ENCODE measurements at regions not wholly inside any gene's neighbourhood (a gene's known extent, or its start where the extent isn't known, plus 50 kb on each side); places are given as distances from the start of the nearest gene placed in this dataset.

- Histone ChIP-seq H3K79me1 (ENCODE audit: low read depth in 1 of 2, low read length in 2 of 2) (no peaks in the 10 kb centered on the region), H2BK15ac (ENCODE audit: low read depth, low read length) (no peak overlapping the region), H3K56ac (ENCODE audit: extremely low read depth, insufficient read depth, low read length) (no peak overlapping the region), H2AFZ (replicated peaks; ENCODE audit: low read length, poor library complexity) (no peak overlapping the region), H2AK9ac (replicated peaks; ENCODE audit: low read depth, low read length, poor library complexity) (no peak overlapping the region), H3K4me2 (ENCODE audit: low read depth, low read length) (no peak overlapping the region), H2BK5ac (ENCODE audit: low read depth, low read length, poor library complexity, severe bottlenecking) (no peak overlapping the region), H3K4me3 (ENCODE audit: insufficient read depth, low read depth, low read length) (no peak overlapping the region), H3K4me1 (ENCODE audit: control insufficient read depth, insufficient read depth, low read length) (no peaks in the 10 kb centered on the region), H2BK120ac (ENCODE audit: low read depth, low read length) (no peak overlapping the region), H3K9me1 (ENCODE audit: insufficient read depth, low read length) (no peaks in the 10 kb centered on the region), H4K5ac (ENCODE audit: low read depth, low read length) (no peak overlapping the region), H4K20me1 (ENCODE audit: insufficient read depth, low read length) (no peaks in the 10 kb centered on the region), H3K9ac (ENCODE audit: low read depth, low read length) (no peak overlapping the region), H3K9me3 (ENCODE audit: control insufficient read depth, insufficient read depth, low read length) (no peaks in the 10 kb centered on the region), H3K14ac (replicated peaks; ENCODE audit: low read depth, low read length) (no peak overlapping the region), H3K27ac (ENCODE audit: insufficient read depth, low read length) (no peak overlapping the region), H2BK20ac (ENCODE audit: low read depth, low read length) (no peak overlapping the region), H3K27me3 (ENCODE audit: control insufficient read depth, insufficient read depth, low read length) (no peaks in the 10 kb centered on the region), H4K8ac (ENCODE audit: low read depth in 2 of 2, low read length in 2 of 2) (no peak overlapping the region), H3K36me3 (ENCODE audit: control insufficient read depth, insufficient read depth, low read length) (no peaks in the 10 kb centered on the region), H4K91ac (ENCODE audit: insufficient read depth, low read depth, low read length) (no peak overlapping the region), H3K4ac (ENCODE audit: low read depth, low read length) (no peak overlapping the region), H3K23ac (ENCODE audit: low read depth, low read length) (no peak overlapping the region), H3K18ac (ENCODE audit: low read depth, low read length) (no peak overlapping the region), H2AK5ac (ENCODE audit: low read depth, low read length) (no peak overlapping the region)
- no CpG with 5 or more reads among the region's 2 CpGs for WGBS, 2 experiments (ENCODE audit: extremely low coverage in 2 of 2, insufficient read length in 1 of 2)
- TF ChIP-seq MAZ (IDR thresholded peaks at IDR 0.05; ENCODE audit: borderline replicate concordance, low read depth, low read length) (no peak), RCOR1 (IDR thresholded peaks at IDR 0.05; ENCODE audit: insufficient replicate concordance, low read length) (no peak), POLR2A (IDR thresholded peaks at IDR 0.05; ENCODE audit: low read depth, low read length) (no peak), CEBPB (IDR thresholded peaks at IDR 0.05; ENCODE audit: low read depth, low read length) (no peak), RFX5 (IDR thresholded peaks at IDR 0.05; ENCODE audit: low read depth, low read length) (no peak), BHLHE40 (IDR thresholded peaks at IDR 0.05; ENCODE audit: low read depth, low read length) (no peak), RAD21 (IDR thresholded peaks at IDR 0.05; ENCODE audit: low read length) (no peak), CHD1 (IDR thresholded peaks at IDR 0.05; ENCODE audit: low read depth, low read length) (no peak)
- TF ChIP-seq, protein P1, sequence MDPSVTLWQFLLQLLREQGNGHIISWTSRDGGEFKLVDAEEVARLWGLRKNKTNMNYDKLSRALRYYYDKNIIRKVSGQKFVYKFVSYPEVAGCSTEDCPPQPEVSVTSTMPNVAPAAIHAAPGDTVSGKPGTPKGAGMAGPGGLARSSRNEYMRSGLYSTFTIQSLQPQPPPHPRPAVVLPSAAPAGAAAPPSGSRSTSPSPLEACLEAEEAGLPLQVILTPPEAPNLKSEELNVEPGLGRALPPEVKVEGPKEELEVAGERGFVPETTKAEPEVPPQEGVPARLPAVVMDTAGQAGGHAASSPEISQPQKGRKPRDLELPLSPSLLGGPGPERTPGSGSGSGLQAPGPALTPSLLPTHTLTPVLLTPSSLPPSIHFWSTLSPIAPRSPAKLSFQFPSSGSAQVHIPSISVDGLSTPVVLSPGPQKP (IDR thresholded peaks at IDR 0.05; ENCODE audit: borderline replicate concordance, low read depth, low read length): no peak
- TF ChIP-seq, protein P2, sequence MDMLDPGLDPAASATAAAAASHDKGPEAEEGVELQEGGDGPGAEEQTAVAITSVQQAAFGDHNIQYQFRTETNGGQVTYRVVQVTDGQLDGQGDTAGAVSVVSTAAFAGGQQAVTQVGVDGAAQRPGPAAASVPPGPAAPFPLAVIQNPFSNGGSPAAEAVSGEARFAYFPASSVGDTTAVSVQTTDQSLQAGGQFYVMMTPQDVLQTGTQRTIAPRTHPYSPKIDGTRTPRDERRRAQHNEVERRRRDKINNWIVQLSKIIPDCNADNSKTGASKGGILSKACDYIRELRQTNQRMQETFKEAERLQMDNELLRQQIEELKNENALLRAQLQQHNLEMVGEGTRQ (IDR thresholded peaks at IDR 0.05; ENCODE audit: low read depth, low read length): no peak
- ChIA-PET POLR2A (ENCODE audit: unreplicated experiment) (no interaction called here), CTCF (interaction anchor here (0.6 kb wide), 1 partner anchor 543 kb away, joined by 9 read pairs; no protein-coding TSS in a partner anchor)
- dilution Hi-C loops (cut with HindIII; ENCODE audit: low sequenced_read_pairs, unreplicated experiment) (no loop called here), in situ Hi-C loops (cut with MboI; ENCODE audit: low sequenced_read_pairs) (no loop called here), intact Hi-C loops (cut with micrococcal nuclease) (no loop called here)
- no TSS peak for BruUV-seq (replicated peaks)
- DNase-seq (no peak), ATAC-seq (ENCODE audit: low read depth) (no peak)
Observed at GRCh38 chr6:137552809-137553208, 58.6 kb upstream of the OLIG3 start.
